Panc1 (cell line): ENCODE measurements at regions not wholly inside any gene's neighbourhood (a gene's known extent, or its start where the extent isn't known, plus 50 kb on each side); places are given as distances from the start of the nearest gene placed in this dataset.

Experiments used
- CTCF ChIP-seq: fragments of 450-650 bp; IDR thresholded peaks from 2 replicates; pipeline ENCODE4 v1.5.1; 2017; ENCODE audit warnings: mild to moderate bottlenecking
- POLR2AphosphoS5 ChIP-seq: IDR thresholded peaks from 2 replicates; pipeline ENCODE4 v1.6.1; 2012; ENCODE audit warnings: mild to moderate bottlenecking, low read depth, low read length, moderate library complexity
- REST ChIP-seq, 2 experiments: IDR thresholded peaks; 2 replicates each; pipeline ENCODE4 v1.6.1; 2011 to 2012; ENCODE audit warnings: low read depth in 2 of 2, control low read depth in 1 of 2, low read length in 1 of 2, mild to moderate bottlenecking in 1 of 2, moderate library complexity in 1 of 2; ENCODE audit not compliant: insufficient read depth in 1 of 2
- SIN3A ChIP-seq: IDR thresholded peaks from 2 replicates; pipeline ENCODE4 v1.6.1; 2012; ENCODE audit warnings: low read depth, mild to moderate bottlenecking, low read length, moderate library complexity, borderline replicate concordance; ENCODE audit not compliant: insufficient read depth
- TCF7L2 ChIP-seq: IDR thresholded peaks from 2 replicates; pipeline ENCODE4 v1.6.1; 2011; ENCODE audit warnings: mild to moderate bottlenecking, low read depth, low read length, inconsistent platforms

DNA sequence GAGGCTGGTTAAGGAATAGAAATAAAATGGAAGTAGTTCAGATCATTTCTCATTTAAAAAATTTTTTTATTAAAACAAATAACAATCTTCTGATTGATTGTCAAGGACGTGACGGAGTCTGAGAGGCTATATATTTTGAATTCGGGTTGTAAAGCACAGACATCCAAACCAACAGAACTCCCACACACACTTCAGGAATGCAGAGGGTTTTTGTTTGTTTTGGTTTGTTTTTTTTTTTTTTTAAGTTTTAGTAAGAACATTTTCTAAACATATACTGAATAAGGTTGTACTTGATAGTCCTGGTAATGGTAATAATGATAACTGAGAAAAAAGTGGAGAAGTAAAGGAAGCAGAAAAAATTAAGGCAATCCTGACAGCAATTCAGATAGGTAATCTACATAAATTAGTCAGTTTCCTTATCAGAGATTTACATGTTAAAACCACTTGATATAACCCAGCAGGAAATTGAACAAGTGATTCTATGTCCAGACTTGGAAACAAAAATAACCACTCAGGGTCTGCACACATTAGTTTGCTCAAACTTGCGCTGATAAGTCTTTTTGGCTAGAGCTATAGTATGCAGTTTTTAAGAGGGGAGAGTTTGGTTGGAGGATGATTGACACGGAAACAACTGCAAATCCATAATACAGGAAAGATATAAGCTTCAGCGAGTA, 51.5 kb upstream of the CTAGE1 start:
- TF ChIP-seq CTCF (no peak), POLR2AphosphoS5 (no peak), REST (IDR thresholded peaks at IDR 0.05; ENCODE audit: insufficient read depth in 1 of 2, low read depth in 2 of 2, low read length in 1 of 2) (no peak), TCF7L2 (no peak), SIN3A (no peak)
